Liver (tissue), 8 donors: ENCODE measurements at regions not wholly inside any gene's neighbourhood (a gene's known extent, or its start where the extent isn't known, plus 50 kb on each side); places are given as distances from the start of the nearest gene placed in this dataset.

Source experiments
- DNase-seq: peaks from one replicate; pipeline ENCODE4 v3.0.0-alpha.2; 2017; ENCODE audit warnings: low spot score
- H3K27ac ChIP-seq, 2 donors: one replicate each; pipeline ENCODE4 v1.7.0; 2013; ENCODE audit warnings: inconsistent platforms in 2 of 2, low read length in 2 of 2, control low read depth in 1 of 2, low read depth in 1 of 2, mild to moderate bottlenecking in 1 of 2
- H3K27me3 ChIP-seq, 4 donors: one replicate each; pipeline versions ENCODE4 v1.6.1 to v1.7.0; 2013; ENCODE audit warnings: low read length in 3 of 4, inconsistent platforms in 1 of 4, mild to moderate bottlenecking in 1 of 4, moderate library complexity in 1 of 4; ENCODE audit not compliant: control insufficient read depth in 4 of 4, insufficient read depth in 4 of 4
- H3K36me3 ChIP-seq, 4 donors: one replicate each; pipeline versions ENCODE4 v1.6.1 to v1.7.0; 2013; ENCODE audit warnings: low read length in 3 of 4, mild to moderate bottlenecking in 3 of 4, low read depth in 1 of 4, moderate library complexity in 1 of 4; ENCODE audit not compliant: control insufficient read depth in 4 of 4, insufficient read depth in 3 of 4
- H3K4me1 ChIP-seq, 4 donors: one replicate each; pipeline versions ENCODE4 v1.6.1 to v1.7.0; 2013; ENCODE audit warnings: low read length in 3 of 4, mild to moderate bottlenecking in 3 of 4, moderate library complexity in 1 of 4; ENCODE audit not compliant: control insufficient read depth in 4 of 4, insufficient read depth in 4 of 4
- H3K4me3 ChIP-seq, 3 donors: one replicate each; pipeline versions ENCODE4 v1.6.1 to v1.7.0; 2013; ENCODE audit warnings: low read length in 3 of 3, control low read depth in 1 of 3, low read depth in 1 of 3, mild to moderate bottlenecking in 1 of 3
- H3K9ac ChIP-seq, 2 donors: one replicate each; pipeline ENCODE4 v1.7.0; 2013; ENCODE audit warnings: low read length in 2 of 2, mild to moderate bottlenecking in 2 of 2, moderate library complexity in 2 of 2, control low read depth in 1 of 2, low read depth in 1 of 2
- H3K9me3 ChIP-seq, 4 donors: one replicate each; pipeline versions ENCODE4 v1.6.1 to v1.7.0; 2013; ENCODE audit warnings: low read length in 3 of 4; ENCODE audit not compliant: control insufficient read depth in 4 of 4
- EGR1 ChIP-seq, 2 donors: IDR thresholded peaks; 2 replicates each; pipeline ENCODE4 v1.6.1; 2016 to 2018; ENCODE audit warnings: antibody characterized with exemption in 2 of 2, low read depth in 2 of 2
- FOXA1 ChIP-seq: IDR thresholded peaks from 2 replicates; pipeline ENCODE4 v1.6.1; 2016; ENCODE audit warnings: antibody characterized with exemption
- FOXA2 ChIP-seq: IDR thresholded peaks from 2 replicates; pipeline ENCODE4 v1.6.1; 2016; ENCODE audit warnings: antibody characterized with exemption
- GABPA ChIP-seq, 2 donors: IDR thresholded peaks in 1 of 2; conservative IDR thresholded peaks in 1 of 2; 2 replicates each; pipeline ENCODE4 v1.6.1; 2016; ENCODE audit warnings: antibody characterized with exemption in 2 of 2, mild to moderate bottlenecking in 1 of 2, moderate library complexity in 1 of 2
- HNF4A ChIP-seq, 2 donors: conservative IDR thresholded peaks; 2 replicates each; pipeline ENCODE4 v1.6.1; 2016; ENCODE audit warnings: antibody characterized with exemption in 2 of 2, mild to moderate bottlenecking in 2 of 2
- HNF4G ChIP-seq: IDR thresholded peaks from 2 replicates; pipeline ENCODE4 v1.6.1; 2016; ENCODE audit warnings: antibody characterized with exemption
- RAD21 ChIP-seq, 2 donors: IDR thresholded peaks; 2 replicates each; pipeline ENCODE4 v1.6.1; 2016; ENCODE audit warnings: antibody characterized with exemption in 2 of 2, mild to moderate bottlenecking in 2 of 2
- TAF1 ChIP-seq: conservative IDR thresholded peaks from 2 replicates; pipeline ENCODE4 v1.6.1; 2016; ENCODE audit warnings: antibody characterized with exemption, mild to moderate bottlenecking
- ZBTB33 ChIP-seq: IDR thresholded peaks from 2 replicates; pipeline ENCODE4 v1.6.1; 2016; ENCODE audit warnings: antibody characterized with exemption
- WGBS: extraction: QIAGEN DNeasy Blood & Tissue Kit; methylation state at CpG from one replicate; pipeline ENCODE4 v1.1.7; 2013; 5-methylcytosine and 5-hydroxymethylcytosine counted together
- TF ChIP-seq, protein P1 (sequence below): IDR thresholded peaks from 2 replicates; pipeline ENCODE4 v1.6.1; 2016; ENCODE audit warnings: antibody characterized with exemption
- TF ChIP-seq, protein P2 (sequence below): IDR thresholded peaks from 2 replicates; pipeline ENCODE4 v1.6.1; 2016; ENCODE audit warnings: antibody characterized with exemption, mild to moderate bottlenecking
- TF ChIP-seq, protein P3 (sequence below): fragments of 150-350 bp; IDR thresholded peaks from 2 replicates; pipeline ENCODE4 v1.5.1; 2017; ENCODE audit warnings: improper control_type of control experiment, low read depth, low read length; ENCODE audit not compliant: missing input control
- TF ChIP-seq, protein P4 (sequence below): IDR thresholded peaks from 2 replicates; pipeline ENCODE4 v1.6.1; 2016; ENCODE audit warnings: antibody characterized with exemption
- donor health status: healthy.
- donor health status: healthy.
- donor health status: healthy.
- donor health status: healthy.
- donor health status: healthy.

DNA sequence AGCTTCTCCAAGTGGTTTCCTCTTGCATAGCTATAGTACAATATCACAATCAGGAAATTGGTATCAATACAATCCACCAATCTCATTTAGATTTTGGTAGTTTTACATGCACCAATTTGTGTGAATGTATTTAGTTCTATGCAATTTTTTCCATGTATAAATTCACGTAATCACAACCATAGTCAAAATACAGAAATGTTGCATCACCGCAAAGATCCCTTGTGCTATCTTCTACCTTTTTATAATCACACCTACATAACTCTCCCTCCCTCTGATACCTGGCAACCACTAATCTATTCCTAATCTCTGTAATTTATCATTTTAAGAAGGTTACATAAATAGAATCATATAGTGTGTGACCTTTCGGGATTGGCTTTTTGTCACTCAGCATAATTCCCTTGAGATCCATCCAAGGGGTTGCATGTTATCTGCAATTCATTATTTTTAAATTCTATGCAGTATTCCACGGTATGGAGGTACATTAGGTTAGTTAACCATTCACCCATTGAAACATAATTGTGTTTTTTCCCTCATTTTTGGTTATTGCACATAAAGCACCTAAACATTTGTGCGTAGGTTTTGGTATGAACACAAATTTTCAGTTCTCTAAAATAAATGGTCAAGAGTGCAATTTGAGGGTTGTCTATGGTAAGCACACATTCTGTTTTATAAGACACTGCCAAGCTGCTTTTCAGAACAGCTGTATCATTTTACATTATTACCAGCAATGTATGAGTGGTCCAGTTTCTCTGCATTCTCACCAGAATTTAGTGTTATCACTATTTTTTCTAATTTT is 95.1 kb upstream of the SLC22A23 start:
- H3K27ac ChIP-seq, result no peak overlapping the region
- H3K4me1 ChIP-seq, result no peaks in the 10 kb centered on the region
- no peaks in the 10 kb centered on the region for H3K9me3 ChIP-seq
- 91% methylated on average over 5 of the region's 5 CpGs for WGBS
- TF ChIP-seq TAF1, result no peak
- H3K4me3 ChIP-seq, result no peak overlapping the region
- H3K36me3 ChIP-seq, result no peaks in the 10 kb centered on the region
- no peak for DNase-seq
- H3K9ac ChIP-seq, result no peak overlapping the region
- H3K27me3 ChIP-seq, result no peaks in the 10 kb centered on the region

DNA sequence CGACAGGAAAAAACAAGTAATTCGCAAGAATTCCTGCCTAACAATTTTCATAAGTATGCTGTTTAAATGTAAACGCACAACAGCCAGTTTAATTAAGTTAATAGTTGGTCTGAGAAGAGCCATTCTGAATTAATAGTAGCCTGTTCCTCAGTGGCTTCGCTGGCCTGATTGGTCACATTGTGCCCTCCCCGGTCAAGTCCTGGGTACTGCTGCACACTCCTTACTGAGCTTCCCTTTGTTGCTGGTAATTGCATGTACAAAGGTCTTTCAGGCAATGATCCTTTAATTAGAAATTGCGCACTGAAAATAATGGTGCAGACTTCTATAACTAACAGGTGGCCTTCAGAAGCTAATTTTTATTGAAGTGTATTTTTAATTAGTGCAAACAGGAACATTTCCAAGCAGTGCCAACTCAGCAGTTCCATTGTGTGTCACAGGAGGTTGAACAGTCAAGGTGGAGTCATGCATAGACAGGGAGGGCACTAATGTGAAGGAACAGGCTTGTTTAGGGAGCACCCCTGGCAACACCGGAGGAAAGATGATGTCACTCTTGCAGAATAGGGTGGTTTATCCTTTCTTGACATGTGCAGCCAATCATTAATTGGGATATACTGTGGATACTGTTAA is 92.6 kb upstream of the SLC22A23 start:
- Histone ChIP-seq H3K27me3 (no peaks in the 10 kb centered on the region), H3K27ac (no peak overlapping the region), H3K9ac (no peak overlapping the region), H3K36me3 (no peaks in the 10 kb centered on the region), H3K9me3 (no peaks in the 10 kb centered on the region), H3K4me1 (no peaks in the 10 kb centered on the region), H3K4me3 (no peak overlapping the region)
- peak; percentile 9 for DNase-seq
- TF ChIP-seq RAD21 (IDR thresholded peaks at IDR 0.05) (no peak), TAF1 (no peak), EGR1 (IDR thresholded peaks at IDR 0.05; ENCODE audit: low read depth in 2 of 2) (no peak), HNF4G (no peak)
- TF ChIP-seq, protein P1, sequence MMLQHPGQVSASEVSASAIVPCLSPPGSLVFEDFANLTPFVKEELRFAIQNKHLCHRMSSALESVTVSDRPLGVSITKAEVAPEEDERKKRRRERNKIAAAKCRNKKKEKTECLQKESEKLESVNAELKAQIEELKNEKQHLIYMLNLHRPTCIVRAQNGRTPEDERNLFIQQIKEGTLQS, result no peak
- WGBS, result 89% methylated on average over 7 of the region's 7 CpGs

GRCh38 chr6:3546121-3546520 is 89.3 kb upstream of the SLC22A23 start:
- H3K27me3 ChIP-seq, result no peaks in the 10 kb centered on the region
- H3K27ac ChIP-seq, result no peak overlapping the region
- H3K4me1 ChIP-seq, result no peaks in the 10 kb centered on the region
- no peak overlapping the region for H3K9ac ChIP-seq
- no peak overlapping the region for H3K4me3 ChIP-seq
- TF ChIP-seq EGR1 (IDR thresholded peaks at IDR 0.05; ENCODE audit: low read depth in 2 of 2), result no peak
- TF ChIP-seq, protein P1, result no peak
- TF ChIP-seq HNF4G, result no peak
- TF ChIP-seq FOXA2, result no peak
- TF ChIP-seq TAF1, result no peak
- no peak for TF ChIP-seq RAD21 (IDR thresholded peaks at IDR 0.05)
- no peak for TF ChIP-seq HNF4A (conservative IDR thresholded peaks at IDR 0.05)
- no peak for TF ChIP-seq FOXA1
- TF ChIP-seq, protein P2, sequence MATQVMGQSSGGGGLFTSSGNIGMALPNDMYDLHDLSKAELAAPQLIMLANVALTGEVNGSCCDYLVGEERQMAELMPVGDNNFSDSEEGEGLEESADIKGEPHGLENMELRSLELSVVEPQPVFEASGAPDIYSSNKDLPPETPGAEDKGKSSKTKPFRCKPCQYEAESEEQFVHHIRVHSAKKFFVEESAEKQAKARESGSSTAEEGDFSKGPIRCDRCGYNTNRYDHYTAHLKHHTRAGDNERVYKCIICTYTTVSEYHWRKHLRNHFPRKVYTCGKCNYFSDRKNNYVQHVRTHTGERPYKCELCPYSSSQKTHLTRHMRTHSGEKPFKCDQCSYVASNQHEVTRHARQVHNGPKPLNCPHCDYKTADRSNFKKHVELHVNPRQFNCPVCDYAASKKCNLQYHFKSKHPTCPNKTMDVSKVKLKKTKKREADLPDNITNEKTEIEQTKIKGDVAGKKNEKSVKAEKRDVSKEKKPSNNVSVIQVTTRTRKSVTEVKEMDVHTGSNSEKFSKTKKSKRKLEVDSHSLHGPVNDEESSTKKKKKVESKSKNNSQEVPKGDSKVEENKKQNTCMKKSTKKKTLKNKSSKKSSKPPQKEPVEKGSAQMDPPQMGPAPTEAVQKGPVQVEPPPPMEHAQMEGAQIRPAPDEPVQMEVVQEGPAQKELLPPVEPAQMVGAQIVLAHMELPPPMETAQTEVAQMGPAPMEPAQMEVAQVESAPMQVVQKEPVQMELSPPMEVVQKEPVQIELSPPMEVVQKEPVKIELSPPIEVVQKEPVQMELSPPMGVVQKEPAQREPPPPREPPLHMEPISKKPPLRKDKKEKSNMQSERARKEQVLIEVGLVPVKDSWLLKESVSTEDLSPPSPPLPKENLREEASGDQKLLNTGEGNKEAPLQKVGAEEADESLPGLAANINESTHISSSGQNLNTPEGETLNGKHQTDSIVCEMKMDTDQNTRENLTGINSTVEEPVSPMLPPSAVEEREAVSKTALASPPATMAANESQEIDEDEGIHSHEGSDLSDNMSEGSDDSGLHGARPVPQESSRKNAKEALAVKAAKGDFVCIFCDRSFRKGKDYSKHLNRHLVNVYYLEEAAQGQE, result no peak
- TF ChIP-seq GABPA (IDR thresholded peaks at IDR 0.05 in 1 of 2, conservative IDR thresholded peaks at IDR 0.05 in 1 of 2), result no peak
- TF ChIP-seq, protein P3, sequence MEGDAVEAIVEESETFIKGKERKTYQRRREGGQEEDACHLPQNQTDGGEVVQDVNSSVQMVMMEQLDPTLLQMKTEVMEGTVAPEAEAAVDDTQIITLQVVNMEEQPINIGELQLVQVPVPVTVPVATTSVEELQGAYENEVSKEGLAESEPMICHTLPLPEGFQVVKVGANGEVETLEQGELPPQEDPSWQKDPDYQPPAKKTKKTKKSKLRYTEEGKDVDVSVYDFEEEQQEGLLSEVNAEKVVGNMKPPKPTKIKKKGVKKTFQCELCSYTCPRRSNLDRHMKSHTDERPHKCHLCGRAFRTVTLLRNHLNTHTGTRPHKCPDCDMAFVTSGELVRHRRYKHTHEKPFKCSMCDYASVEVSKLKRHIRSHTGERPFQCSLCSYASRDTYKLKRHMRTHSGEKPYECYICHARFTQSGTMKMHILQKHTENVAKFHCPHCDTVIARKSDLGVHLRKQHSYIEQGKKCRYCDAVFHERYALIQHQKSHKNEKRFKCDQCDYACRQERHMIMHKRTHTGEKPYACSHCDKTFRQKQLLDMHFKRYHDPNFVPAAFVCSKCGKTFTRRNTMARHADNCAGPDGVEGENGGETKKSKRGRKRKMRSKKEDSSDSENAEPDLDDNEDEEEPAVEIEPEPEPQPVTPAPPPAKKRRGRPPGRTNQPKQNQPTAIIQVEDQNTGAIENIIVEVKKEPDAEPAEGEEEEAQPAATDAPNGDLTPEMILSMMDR, result no peak
- no peak for TF ChIP-seq ZBTB33
- TF ChIP-seq, protein P4, sequence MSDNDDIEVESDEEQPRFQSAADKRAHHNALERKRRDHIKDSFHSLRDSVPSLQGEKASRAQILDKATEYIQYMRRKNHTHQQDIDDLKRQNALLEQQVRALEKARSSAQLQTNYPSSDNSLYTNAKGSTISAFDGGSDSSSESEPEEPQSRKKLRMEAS, result no peak
- DNase-seq, result peak; percentile 58
- no peaks in the 10 kb centered on the region for H3K9me3 ChIP-seq
- 65% methylated on average over 2 of the region's 2 CpGs for WGBS
- no peaks in the 10 kb centered on the region for H3K36me3 ChIP-seq
